Neutrophil (primary cell): ENCODE measurements at regions not wholly inside any gene's neighbourhood (a gene's known extent, or its start where the extent isn't known, plus 50 kb on each side); places are given as distances from the start of the nearest gene placed in this dataset.

ENCODE experiments used
- H3K27ac ChIP-seq: fragments of 200-600 bp; sonication (generic); 2 replicates; pipeline ENCODE4 v1.5.1; 2016; ENCODE audit warnings: mild to moderate bottlenecking, moderate library complexity
- H3K27me3 ChIP-seq: fragments of 200-600 bp; sonication (generic); 2 replicates; pipeline ENCODE4 v1.6.0; 2016; ENCODE audit warnings: mild to moderate bottlenecking
- H3K36me3 ChIP-seq: fragments of 200-600 bp; sonication (generic); 2 replicates; pipeline ENCODE4 v1.5.1; 2017
- H3K4me1 ChIP-seq, 2 experiments: fragments of 200-600 bp in 1 of 2; sonication (generic) in 1 of 2; 1 replicate in 1 of 2; 2 replicates in 1 of 2; pipeline versions ENCODE4 v1.5.1 to v1.6.1; 2013 to 2016; ENCODE audit warnings: low read depth in 1 of 2, low read length in 1 of 2, mild to moderate bottlenecking in 1 of 2, moderate library complexity in 1 of 2; ENCODE audit not compliant: control insufficient read depth in 1 of 2, insufficient read depth in 1 of 2
- H3K4me3 ChIP-seq, 2 experiments: fragments of 200-600 bp in 1 of 2; sonication (generic) in 1 of 2; 1 replicate in 1 of 2; 2 replicates in 1 of 2; pipeline ENCODE4 v1.5.1; 2013 to 2016; ENCODE audit warnings: low read depth in 1 of 2, low read length in 1 of 2, mild to moderate bottlenecking in 1 of 2, moderate library complexity in 1 of 2
- H3K9me3 ChIP-seq: fragments of 200-600 bp; sonication (generic); 2 replicates; pipeline ENCODE4 v1.5.1; 2016
- CTCF ChIP-seq: fragments of 200-600 bp; sonication (generic); IDR thresholded peaks from 2 replicates; pipeline ENCODE4 v1.5.1; 2016; ENCODE audit warnings: antibody characterized with exemption

DNA sequence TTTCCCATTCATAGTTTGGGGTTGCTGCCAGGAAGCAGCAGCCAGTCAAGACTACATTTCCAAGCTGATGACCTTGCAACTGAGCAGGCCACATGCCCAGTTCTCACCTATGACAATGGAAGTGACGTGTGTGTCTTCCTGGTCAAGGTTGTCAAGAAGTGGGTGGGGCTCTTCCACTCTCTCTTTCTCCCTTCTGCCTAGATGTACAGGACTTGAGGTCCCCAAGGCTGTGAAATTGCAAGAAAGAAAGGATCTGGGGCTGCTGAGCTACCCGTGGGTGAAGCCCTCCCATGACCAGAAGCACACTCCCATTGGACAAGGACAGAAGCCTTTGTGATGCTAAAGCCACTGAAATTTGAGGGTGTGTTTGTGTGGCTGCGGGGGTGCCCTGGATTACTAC is 175.1 kb downstream of the LINC00237 start:
- peaks cover 54% of the 10 kb centered on the region for H3K27me3 ChIP-seq
- H3K4me3 ChIP-seq, result no peak overlapping the region
- H3K27ac ChIP-seq, result no peak overlapping the region
- H3K36me3 ChIP-seq, result no peaks in the 10 kb centered on the region
- no peaks in the 10 kb centered on the region for H3K4me1 ChIP-seq
- no peak for TF ChIP-seq CTCF
- no peaks in the 10 kb centered on the region for H3K9me3 ChIP-seq

DNA sequence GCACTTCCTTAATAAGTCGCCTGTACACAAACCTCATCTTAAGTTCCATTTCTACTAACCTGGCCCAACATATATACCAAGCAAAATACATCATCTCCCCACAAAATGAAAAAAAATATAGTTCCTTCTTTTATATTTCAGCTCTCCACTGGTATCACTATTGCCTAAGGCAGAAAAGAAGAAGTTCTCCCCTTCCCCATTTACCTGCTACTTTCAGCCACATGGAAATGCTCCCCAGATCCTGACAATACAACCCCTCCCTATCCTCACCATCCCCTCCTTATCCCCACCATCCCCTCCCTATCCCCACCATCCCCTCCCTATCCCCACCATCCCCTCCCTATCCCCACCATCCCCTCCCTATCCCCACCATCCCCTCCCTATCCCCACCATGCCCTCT is 175.7 kb downstream of the LINC00237 start:
- no peak overlapping the region for H3K4me3 ChIP-seq
- no peaks in the 10 kb centered on the region for H3K9me3 ChIP-seq
- H3K36me3 ChIP-seq, result no peaks in the 10 kb centered on the region
- no peaks in the 10 kb centered on the region for H3K4me1 ChIP-seq
- no peak overlapping the region for H3K27ac ChIP-seq
- no peak for TF ChIP-seq CTCF
- H3K27me3 ChIP-seq, result peaks cover 52% of the 10 kb centered on the region

- Histone ChIP-seq H3K4me1 (no peaks in the 10 kb centered on the region), H3K4me3 (no peak overlapping the region), H3K27me3 (peaks cover 56% of the 10 kb centered on the region), H3K36me3 (no peaks in the 10 kb centered on the region), H3K9me3 (no peaks in the 10 kb centered on the region), H3K27ac (no peak overlapping the region)
- no peak for TF ChIP-seq CTCF
Measured at GRCh38 chr20:20929341-20929740, 176.8 kb downstream of the LINC00237 start.

- no peaks in the 10 kb centered on the region for H3K9me3 ChIP-seq
- H3K4me1 ChIP-seq, result no peaks in the 10 kb centered on the region
- TF ChIP-seq CTCF, result no peak
- H3K27ac ChIP-seq, result no peak overlapping the region
- H3K27me3 ChIP-seq, result peaks cover 71% of the 10 kb centered on the region
- H3K36me3 ChIP-seq, result no peaks in the 10 kb centered on the region
- no peak overlapping the region for H3K4me3 ChIP-seq
Measured at GRCh38 chr20:20926222-20926905, 179.8 kb downstream of the LINC00237 start.

- Histone ChIP-seq H3K27ac (no peak overlapping the region), H3K9me3 (no peaks in the 10 kb centered on the region)
- no peak for TF ChIP-seq CTCF
Measured at GRCh38 chr20:20920433-20920832, 185.7 kb downstream of the LINC00237 start.

More at GRCh38 chr20:20920433-20920832, 185.7 kb downstream of the LINC00237 start:
- no peak overlapping the region for H3K4me3 ChIP-seq
- H3K4me1 ChIP-seq, result no peaks in the 10 kb centered on the region
- no peaks in the 10 kb centered on the region for H3K36me3 ChIP-seq
- H3K27me3 ChIP-seq, result peaks cover 70% of the 10 kb centered on the region
